Duodenal mucosa (tissue), 2 donors: ENCODE measurements at regions not wholly inside any gene's neighbourhood (a gene's known extent, or its start where the extent isn't known, plus 50 kb on each side); places are given as distances from the start of the nearest gene placed in this dataset.
"Not testable (repeated sequence)": the region's sequence is repeated elsewhere in the genome, so short reads cannot be mapped to it uniquely, and the experiment has no call there.

Experiments
- H3K27ac ChIP-seq: one replicate; pipeline ENCODE4 v1.7.0; 2013; ENCODE audit warnings: low read depth, low read length
- H3K27me3 ChIP-seq, 2 donors: one replicate each; pipeline ENCODE4 v1.7.0; 2013; ENCODE audit warnings: low read length in 2 of 2, control low read depth in 1 of 2; ENCODE audit not compliant: insufficient read depth in 2 of 2, control insufficient read depth in 1 of 2
- H3K36me3 ChIP-seq, 2 donors: one replicate each; pipeline ENCODE4 v1.7.0; 2013; ENCODE audit warnings: low read length in 2 of 2, control low read depth in 1 of 2; ENCODE audit not compliant: insufficient read depth in 2 of 2, control insufficient read depth in 1 of 2
- H3K4me1 ChIP-seq, 2 donors: one replicate each; pipeline ENCODE4 v1.7.0; 2013; ENCODE audit warnings: low read length in 2 of 2, control low read depth in 1 of 2; ENCODE audit not compliant: insufficient read depth in 2 of 2, control insufficient read depth in 1 of 2
- H3K4me3 ChIP-seq, 2 donors: one replicate each; pipeline ENCODE4 v1.7.0; 2013; ENCODE audit warnings: low read length in 2 of 2, low read depth in 1 of 2
- H3K9ac ChIP-seq, 2 donors: one replicate each; pipeline ENCODE4 v1.7.0; 2013; ENCODE audit warnings: low read length in 2 of 2, low read depth in 1 of 2
- H3K9me3 ChIP-seq, 2 donors: one replicate each; pipeline ENCODE4 v1.7.0; 2013; ENCODE audit warnings: low read length in 2 of 2, control low read depth in 1 of 2; ENCODE audit not compliant: control insufficient read depth in 1 of 2

DNA sequence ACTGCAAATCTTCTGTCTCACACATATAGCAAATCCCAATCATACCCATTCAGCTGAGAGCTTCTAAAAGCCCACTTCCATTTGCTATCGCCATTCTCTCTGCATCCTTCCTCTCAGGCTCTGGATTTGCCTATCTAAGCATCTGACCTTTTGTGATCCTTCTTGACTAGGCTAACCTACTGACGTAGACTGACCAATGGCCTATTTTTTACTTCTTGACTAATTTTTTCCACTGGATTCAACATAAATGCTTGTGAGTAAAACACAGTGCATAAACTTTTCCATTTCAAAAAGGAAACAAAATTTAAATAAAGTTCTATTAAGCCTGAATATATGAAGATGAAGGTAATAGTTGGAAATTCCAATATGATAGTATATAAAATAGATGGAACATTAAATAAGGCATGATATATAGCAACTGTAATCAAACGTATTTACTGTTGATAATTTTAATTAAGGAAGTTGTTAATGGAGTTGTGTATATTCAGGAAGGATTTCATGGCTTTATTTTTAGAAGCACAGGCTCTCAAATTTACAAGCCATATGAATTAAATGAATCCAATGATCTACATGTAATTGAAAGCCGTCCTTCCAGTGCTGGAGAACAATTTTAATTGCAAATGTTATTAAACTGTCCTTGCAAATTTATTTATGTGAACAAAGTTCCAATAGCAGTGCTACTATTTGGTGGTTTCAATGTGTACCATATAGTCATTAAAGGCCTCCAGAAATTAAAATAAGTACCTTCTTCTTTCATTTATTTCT, 918.4 kb downstream of the SORCS3 start:
- Histone ChIP-seq H3K4me1 (no peaks in the 10 kb centered on the region), H3K4me3 (no peak overlapping the region), H3K27me3 (no peaks in the 10 kb centered on the region), H3K36me3 (no peaks in the 10 kb centered on the region), H3K9me3 (peaks cover 0 to 2% of the 10 kb centered on the region in 2 donors), H3K9ac (no peak overlapping the region), H3K27ac (no peak overlapping the region)

DNA sequence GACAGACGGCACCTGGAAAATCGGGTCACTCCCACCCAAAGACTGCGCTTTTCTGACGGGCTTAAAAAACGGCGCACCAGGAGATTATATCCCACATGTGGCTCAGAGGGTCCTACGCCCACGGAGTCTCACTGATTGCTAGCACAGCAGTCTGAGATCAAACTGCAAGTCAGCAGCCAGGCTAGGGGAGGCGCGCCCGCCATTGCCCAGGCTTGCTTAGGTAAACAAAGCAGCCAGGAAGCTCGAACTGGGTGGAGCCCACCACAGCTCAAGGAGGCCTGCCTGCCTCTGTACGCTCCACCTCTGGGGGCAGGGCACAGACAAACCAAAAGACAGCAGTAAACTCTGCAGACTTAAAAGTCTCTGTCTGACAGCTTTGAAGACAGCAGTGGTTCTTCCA, 909.4 kb downstream of the SORCS3 start:
- H3K9me3 ChIP-seq, H3K4me3 ChIP-seq, H3K27me3 ChIP-seq, H3K27ac ChIP-seq, H3K4me1 ChIP-seq, H3K9ac ChIP-seq, H3K36me3 ChIP-seq: not testable (repeated sequence)

DNA sequence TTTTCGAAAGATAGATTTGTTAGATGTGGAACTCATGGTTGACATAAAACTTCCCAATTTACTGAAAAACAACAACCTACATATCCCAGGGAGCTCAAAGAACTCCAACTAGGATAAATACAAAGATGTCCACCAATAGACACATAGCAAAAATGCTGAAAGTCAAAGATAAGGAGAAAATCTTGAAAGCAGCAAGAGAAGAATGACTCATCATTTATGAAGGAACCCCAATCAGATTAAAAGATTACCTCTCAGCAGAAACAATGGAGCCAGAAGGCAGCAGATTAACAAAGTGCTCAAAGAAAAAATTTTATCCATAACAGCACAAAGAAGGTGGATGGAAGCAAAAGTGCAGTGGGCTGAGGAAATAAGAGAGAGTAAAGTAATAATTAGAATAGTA, 908.6 kb downstream of the SORCS3 start:
- Histone ChIP-seq H3K4me3 (no peak overlapping the region), H3K27ac (no peak overlapping the region), H3K9ac (no peak overlapping the region), H3K9me3 (no peaks in the 10 kb centered on the region), H3K27me3 (no peaks in the 10 kb centered on the region), H3K36me3 (no peaks in the 10 kb centered on the region), H3K4me1 (no peaks in the 10 kb centered on the region)

DNA sequence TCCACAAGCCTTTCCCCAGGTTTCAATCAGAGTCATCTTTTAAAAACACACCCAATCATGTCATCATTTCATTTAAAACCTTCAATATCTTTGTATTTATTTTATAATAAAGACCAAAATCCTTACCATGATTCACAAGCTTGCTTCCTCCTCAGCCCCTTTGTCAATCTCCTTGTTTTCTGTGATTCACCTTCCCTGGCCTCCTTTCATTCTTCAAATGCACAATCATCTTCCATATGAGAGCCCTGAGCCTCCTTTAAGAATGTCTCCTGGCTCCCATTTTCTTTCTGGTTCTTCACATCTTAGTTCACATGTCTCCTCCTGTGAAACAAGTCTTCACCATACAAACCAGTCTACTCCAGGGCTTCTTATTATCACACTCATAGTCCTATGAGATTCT, 904.0 kb downstream of the SORCS3 start:
- H3K9me3 ChIP-seq = no peaks in the 10 kb centered on the region
- no peaks in the 10 kb centered on the region for H3K27me3 ChIP-seq
- H3K9ac ChIP-seq = no peak overlapping the region
- H3K36me3 ChIP-seq = no peaks in the 10 kb centered on the region
- H3K27ac ChIP-seq = no peak overlapping the region
- no peak overlapping the region for H3K4me3 ChIP-seq
- no peaks in the 10 kb centered on the region for H3K4me1 ChIP-seq

DNA sequence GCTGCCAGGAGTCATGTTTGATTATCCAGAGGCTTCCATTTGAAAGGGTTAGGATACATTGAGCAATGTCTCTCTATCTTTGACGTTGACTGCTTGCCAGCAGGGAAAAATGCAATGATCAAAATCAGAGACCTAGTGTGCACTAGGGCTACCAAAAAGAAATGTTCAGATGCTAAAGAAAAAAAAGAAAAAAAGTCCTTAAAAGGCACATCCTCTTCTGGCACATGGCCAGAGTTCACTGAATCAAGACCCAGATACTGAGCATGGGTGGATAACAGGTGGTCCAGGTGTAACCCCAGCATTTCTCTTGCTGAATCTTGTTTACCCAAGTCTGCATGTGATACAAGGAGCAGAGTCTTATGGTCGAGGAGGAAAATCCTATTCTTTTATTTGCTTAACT, 899.3 kb downstream of the SORCS3 start:
- no peak overlapping the region for H3K4me3 ChIP-seq
- H3K27me3 ChIP-seq = no peaks in the 10 kb centered on the region
- no peak overlapping the region for H3K9ac ChIP-seq
- no peaks in the 10 kb centered on the region for H3K9me3 ChIP-seq
- H3K27ac ChIP-seq = no peak overlapping the region
- H3K36me3 ChIP-seq = no peaks in the 10 kb centered on the region
- H3K4me1 ChIP-seq = no peaks in the 10 kb centered on the region

DNA sequence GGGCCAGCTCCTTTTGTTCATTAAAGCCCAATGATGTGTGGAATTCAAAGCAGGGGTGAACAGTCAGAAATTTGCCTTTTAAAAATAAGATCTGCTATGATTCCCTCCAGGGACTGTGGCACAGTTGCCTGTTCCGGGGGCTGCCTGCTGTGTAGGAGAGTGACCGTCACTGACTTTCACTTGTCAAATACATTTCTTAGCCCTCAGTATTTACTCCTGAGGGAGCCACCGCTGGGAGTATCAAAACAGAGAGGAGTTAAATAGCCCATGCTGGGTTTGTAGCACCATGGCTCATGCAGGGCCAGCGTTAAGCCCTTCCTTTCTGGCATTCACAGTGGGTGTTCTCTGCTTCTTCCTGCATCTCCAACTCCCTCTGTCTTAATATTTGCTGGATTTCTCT, 897.8 kb downstream of the SORCS3 start:
- Histone ChIP-seq H3K27me3 (no peaks in the 10 kb centered on the region), H3K27ac (no peak overlapping the region), H3K4me3 (no peak overlapping the region)

DNA sequence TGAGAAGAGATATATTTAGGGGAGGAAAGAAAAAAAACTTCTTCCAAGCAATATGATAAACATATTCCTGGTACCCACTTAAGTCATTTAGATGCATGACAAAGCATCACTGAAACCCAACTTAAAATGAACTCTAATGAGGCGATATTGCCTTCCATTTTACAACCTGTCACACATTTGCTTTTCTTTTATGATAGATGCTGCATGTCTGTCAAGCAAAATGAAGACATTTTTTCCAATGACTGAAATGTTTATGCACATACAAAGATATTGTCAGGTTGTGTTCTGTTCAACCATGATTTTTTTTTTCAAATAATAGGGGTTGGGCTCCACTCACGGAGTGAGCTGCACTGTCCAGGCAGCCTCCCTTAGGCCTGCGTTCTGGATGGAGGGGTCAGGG, 894.4 kb downstream of the SORCS3 start:
- Histone ChIP-seq H3K9me3 (peaks cover 0 to 2% of the 10 kb centered on the region in 2 donors), H3K36me3 (no peaks in the 10 kb centered on the region), H3K4me1 (no peaks in the 10 kb centered on the region), H3K27me3 (no peaks in the 10 kb centered on the region), H3K9ac (no peak overlapping the region), H3K27ac (no peak overlapping the region), H3K4me3 (no peak overlapping the region)

More for the DNA sequence above, 897.8 kb downstream of the SORCS3 start:
- Histone ChIP-seq H3K36me3 (no peaks in the 10 kb centered on the region), H3K9me3 (no peaks in the 10 kb centered on the region), H3K4me1 (no peaks in the 10 kb centered on the region), H3K9ac (no peak overlapping the region)

DNA sequence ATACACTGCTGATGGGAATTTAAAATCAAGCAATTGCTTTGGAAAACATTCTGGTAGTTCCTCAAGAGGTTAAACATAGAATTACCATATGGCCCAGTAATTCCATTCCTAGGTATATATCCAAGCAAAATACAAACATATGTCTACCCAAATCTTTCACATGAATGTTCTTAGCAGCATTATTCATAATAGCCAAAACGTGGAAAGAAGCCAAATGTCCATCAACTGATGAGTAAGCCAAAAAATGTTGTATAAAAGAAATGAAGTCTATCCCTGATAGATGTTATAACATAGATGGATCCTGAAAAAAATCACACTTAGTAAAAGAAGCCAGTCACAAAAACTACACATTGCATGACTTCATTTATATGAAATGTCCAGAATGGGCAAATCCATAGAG, 893.0 kb downstream of the SORCS3 start:
- Histone ChIP-seq H3K4me1 (no peaks in the 10 kb centered on the region), H3K27ac (no peak overlapping the region), H3K27me3 (no peaks in the 10 kb centered on the region), H3K4me3 (no peak overlapping the region), H3K9me3 (peaks cover 0 to 2% of the 10 kb centered on the region in 2 donors), H3K9ac (no peak overlapping the region), H3K36me3 (no peaks in the 10 kb centered on the region)

DNA sequence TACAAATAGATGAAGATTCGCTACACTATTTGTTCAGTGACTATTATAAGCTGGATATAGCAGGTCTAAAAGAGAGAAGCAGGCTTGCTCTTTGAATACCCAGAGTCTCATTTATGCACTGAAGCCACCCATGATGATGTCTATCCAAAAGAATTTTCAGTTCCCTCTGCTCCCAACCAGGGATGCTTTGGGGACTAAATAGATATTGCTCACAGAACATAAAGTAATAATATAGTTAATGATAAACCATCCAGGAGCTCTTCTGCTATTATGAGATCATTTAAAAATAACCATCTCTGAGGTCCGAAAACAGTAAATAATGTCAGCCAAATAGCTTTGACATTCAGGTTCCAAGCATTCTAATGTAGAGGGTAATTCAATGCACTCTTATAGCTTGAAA, 875.4 kb downstream of the SORCS3 start:
- no peaks in the 10 kb centered on the region for H3K36me3 ChIP-seq
- no peaks in the 10 kb centered on the region for H3K9me3 ChIP-seq
- H3K4me3 ChIP-seq = no peak overlapping the region
- no peaks in the 10 kb centered on the region for H3K27me3 ChIP-seq
- no peak overlapping the region for H3K27ac ChIP-seq
- no peak overlapping the region for H3K9ac ChIP-seq
- H3K4me1 ChIP-seq = no peaks in the 10 kb centered on the region

DNA sequence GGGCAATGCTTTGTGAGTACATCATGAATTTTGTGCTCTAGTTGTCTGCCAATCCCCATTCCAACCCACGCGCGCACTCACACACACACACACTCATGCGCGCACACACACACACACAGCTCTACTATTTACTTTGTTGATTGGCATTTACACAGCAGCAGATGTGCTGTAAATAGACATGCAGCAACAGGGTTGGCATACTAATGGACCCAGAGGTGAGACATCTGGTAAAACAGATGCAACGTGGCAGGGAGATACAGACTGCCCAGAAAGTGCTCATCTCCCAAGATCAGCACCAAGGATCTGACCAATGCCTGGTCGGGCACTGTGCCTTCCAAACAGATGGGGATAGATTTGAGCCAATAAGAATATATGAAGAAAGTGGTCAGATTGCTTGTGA, 873.0 kb downstream of the SORCS3 start:
- no peaks in the 10 kb centered on the region for H3K9me3 ChIP-seq
- H3K27me3 ChIP-seq = no peaks in the 10 kb centered on the region
- no peaks in the 10 kb centered on the region for H3K4me1 ChIP-seq
- no peak overlapping the region for H3K27ac ChIP-seq
- H3K9ac ChIP-seq = no peak overlapping the region
- H3K4me3 ChIP-seq = no peak overlapping the region
- H3K36me3 ChIP-seq = no peaks in the 10 kb centered on the region

DNA sequence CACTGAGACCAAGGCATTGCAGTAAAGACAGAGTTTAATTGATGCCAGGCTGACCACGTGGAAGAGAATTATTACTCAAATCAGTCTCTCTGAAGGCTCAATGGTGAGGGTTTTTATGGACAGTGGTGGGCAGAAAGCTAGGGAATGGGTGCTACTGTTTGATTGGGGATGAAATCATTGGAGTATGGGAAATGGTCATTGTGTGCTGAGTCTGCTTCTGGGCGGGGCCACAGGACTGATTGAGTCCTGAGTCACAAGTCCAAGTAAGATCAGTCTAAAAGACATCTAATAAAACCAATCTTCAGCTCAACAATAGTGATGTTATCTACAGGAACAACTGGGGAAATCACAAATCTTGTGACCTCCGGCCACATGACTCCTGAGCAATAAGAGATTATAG, 868.4 kb downstream of the SORCS3 start:
- Histone ChIP-seq H3K27me3 (no peaks in the 10 kb centered on the region), H3K9me3 (no peaks in the 10 kb centered on the region), H3K9ac (no peak overlapping the region), H3K4me1 (no peaks in the 10 kb centered on the region), H3K4me3 (no peak overlapping the region), H3K27ac (no peak overlapping the region), H3K36me3 (no peaks in the 10 kb centered on the region)
